ENCODE measurements at regions not wholly inside any gene's neighbourhood (a gene's known extent, or its start where the extent isn't known, plus 50 kb on each side); places are given as distances from the start of the nearest gene placed in this dataset.

GRCh38 chr15:35907511-35907910 lies 361.5 kb upstream of the DPH6 start:
- no peak for DNase-seq (ENCODE audit: insufficient read length, low spot score)
- FAIRE-seq = no peak

- FAIRE-seq (no peak), DNase-seq (ENCODE audit: insufficient read length, low spot score) (no peak)
These were observed 363.4 kb upstream of the DPH6 start for GRCh38 chr15:35909414-35909813.

GRCh38 chr15:35910227-35910626 lies 364.3 kb upstream of the DPH6 start:
- DNase-seq (ENCODE audit: insufficient read length, low spot score) = no peak
- no peak for FAIRE-seq

- FAIRE-seq = no peak
- no peak for DNase-seq (ENCODE audit: insufficient read length, low spot score)
These were observed 365.2 kb upstream of the DPH6 start for GRCh38 chr15:35911052-35911777.

- FAIRE-seq = no peak
- DNase-seq (ENCODE audit: insufficient read length, low spot score) = no peak
These were observed 366.2 kb upstream of the DPH6 start for GRCh38 chr15:35912196-35912595.

GRCh38 chr15:35914573-35914972 lies 368.6 kb upstream of the DPH6 start:
- DNase-seq (ENCODE audit: insufficient read length, low spot score) = no peak

GRCh38 chr15:35921046-35921445 lies 375.1 kb upstream of the DPH6 start:
- FAIRE-seq = no peak
- DNase-seq (ENCODE audit: insufficient read length, low spot score) = no peak

More at GRCh38 chr15:35914573-35914972, 368.6 kb upstream of the DPH6 start:
- no peak for FAIRE-seq

- FAIRE-seq = no peak
- no peak for DNase-seq (ENCODE audit: insufficient read length, low spot score)
These were observed 379.5 kb upstream of the DPH6 start for GRCh38 chr15:35925275-35926006.

GRCh38 chr15:35926007-35926380 lies 380.0 kb upstream of the DPH6 start:
- FAIRE-seq (no peak), DNase-seq (ENCODE audit: insufficient read length, low spot score) (no peak)

- no peak for FAIRE-seq
- DNase-seq (ENCODE audit: insufficient read length, low spot score) = no peak
These were observed 382.9 kb upstream of the DPH6 start for GRCh38 chr15:35928847-35929246.

GRCh38 chr15:35929740-35930444 lies 383.9 kb upstream of the DPH6 start:
- DNase-seq (ENCODE audit: insufficient read length, low spot score) (no peak), FAIRE-seq (no peak)

- FAIRE-seq (no peak), DNase-seq (ENCODE audit: insufficient read length, low spot score) (no peak)
These were observed 385.9 kb upstream of the DPH6 start for GRCh38 chr15:35931799-35932341.

GRCh38 chr15:35932531-35932930 lies 386.6 kb upstream of the DPH6 start:
- no peak for DNase-seq (ENCODE audit: insufficient read length, low spot score)

GRCh38 chr15:35933531-35933930 lies 387.6 kb upstream of the DPH6 start:
- DNase-seq (ENCODE audit: insufficient read length, low spot score) = no peak
- FAIRE-seq = no peak

More at GRCh38 chr15:35932531-35932930, 386.6 kb upstream of the DPH6 start:
- FAIRE-seq = no peak

GRCh38 chr15:35934383-35935049 lies 388.6 kb upstream of the DPH6 start:
- FAIRE-seq (no peak), DNase-seq (ENCODE audit: insufficient read length, low spot score) (no peak)

GRCh38 chr15:35936284-35936683 lies 390.3 kb upstream of the DPH6 start:
- no peak for FAIRE-seq
- DNase-seq (ENCODE audit: insufficient read length, low spot score) = no peak

GRCh38 chr15:35937380-35937779 lies 391.4 kb upstream of the DPH6 start:
- FAIRE-seq (no peak), DNase-seq (ENCODE audit: insufficient read length, low spot score) (no peak)

GRCh38 chr15:35944945-35945585 lies 399.1 kb upstream of the DPH6 start:
- FAIRE-seq = no peak
- DNase-seq (ENCODE audit: insufficient read length, low spot score) = no peak

GRCh38 chr15:35953424-35953823 lies 407.5 kb upstream of the DPH6 start:
- DNase-seq (ENCODE audit: insufficient read length, low spot score) (no peak), FAIRE-seq (no peak)

GRCh38 chr15:35956056-35956455 lies 410.1 kb upstream of the DPH6 start:
- no peak for FAIRE-seq
- DNase-seq (ENCODE audit: insufficient read length, low spot score) = no peak

All from GM19239 (cell line).